ENCODE measurements at regions not wholly inside any gene's neighbourhood (a gene's known extent, or its start where the extent isn't known, plus 50 kb on each side); places are given as distances from the start of the nearest gene placed in this dataset.

DNA sequence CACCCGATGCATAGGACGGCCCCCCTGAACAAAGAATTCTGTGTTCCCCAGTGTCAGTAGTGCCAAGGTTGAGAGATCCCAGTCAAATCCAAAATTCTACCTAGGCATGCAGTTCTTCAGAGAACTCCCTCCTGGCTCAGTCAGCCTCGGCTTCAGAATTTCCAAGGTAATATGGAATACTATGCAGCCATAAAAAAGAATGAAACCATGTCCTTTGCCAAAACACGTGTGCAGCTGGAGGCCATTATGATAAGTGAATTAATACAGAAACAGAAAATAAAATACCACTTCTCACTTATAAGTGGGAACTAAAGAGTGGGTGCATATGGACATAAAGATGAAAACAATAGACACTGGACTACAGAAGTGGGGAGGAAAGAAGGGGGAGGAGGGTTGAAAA, 87.1 kb upstream of the TRIO start:
- TF ChIP-seq, protein P1, sequence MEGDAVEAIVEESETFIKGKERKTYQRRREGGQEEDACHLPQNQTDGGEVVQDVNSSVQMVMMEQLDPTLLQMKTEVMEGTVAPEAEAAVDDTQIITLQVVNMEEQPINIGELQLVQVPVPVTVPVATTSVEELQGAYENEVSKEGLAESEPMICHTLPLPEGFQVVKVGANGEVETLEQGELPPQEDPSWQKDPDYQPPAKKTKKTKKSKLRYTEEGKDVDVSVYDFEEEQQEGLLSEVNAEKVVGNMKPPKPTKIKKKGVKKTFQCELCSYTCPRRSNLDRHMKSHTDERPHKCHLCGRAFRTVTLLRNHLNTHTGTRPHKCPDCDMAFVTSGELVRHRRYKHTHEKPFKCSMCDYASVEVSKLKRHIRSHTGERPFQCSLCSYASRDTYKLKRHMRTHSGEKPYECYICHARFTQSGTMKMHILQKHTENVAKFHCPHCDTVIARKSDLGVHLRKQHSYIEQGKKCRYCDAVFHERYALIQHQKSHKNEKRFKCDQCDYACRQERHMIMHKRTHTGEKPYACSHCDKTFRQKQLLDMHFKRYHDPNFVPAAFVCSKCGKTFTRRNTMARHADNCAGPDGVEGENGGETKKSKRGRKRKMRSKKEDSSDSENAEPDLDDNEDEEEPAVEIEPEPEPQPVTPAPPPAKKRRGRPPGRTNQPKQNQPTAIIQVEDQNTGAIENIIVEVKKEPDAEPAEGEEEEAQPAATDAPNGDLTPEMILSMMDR (IDR thresholded peaks at IDR 0.05): no peak
- TF ChIP-seq EP300 (IDR thresholded peaks at IDR 0.05): no peak
